ENCODE measurements at regions not wholly inside any gene's neighbourhood (a gene's known extent, or its start where the extent isn't known, plus 50 kb on each side); places are given as distances from the start of the nearest gene placed in this dataset.
"Not testable (repeated sequence)": the region's sequence is repeated elsewhere in the genome, so short reads cannot be mapped to it uniquely, and the experiment has no call there.

DNA sequence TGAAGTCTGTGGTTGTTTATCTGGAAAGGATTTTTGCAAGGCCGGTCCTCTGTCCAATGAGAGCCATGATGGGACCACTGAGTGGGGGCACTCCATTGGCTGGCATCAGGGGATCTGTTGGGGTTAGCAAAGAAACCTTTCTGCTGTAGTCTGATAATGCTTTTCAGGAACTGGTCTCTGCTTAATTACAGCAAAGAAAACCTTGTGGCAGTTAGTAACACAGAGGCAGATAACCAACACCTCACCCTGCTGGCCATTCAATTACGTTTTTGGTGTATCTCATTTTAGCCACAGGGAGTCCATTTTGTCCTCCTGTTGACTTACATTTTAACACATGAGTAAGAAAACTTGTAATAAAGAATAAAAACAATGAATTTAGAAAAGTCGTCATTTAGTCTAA lies 629.3 kb upstream of the MDGA2 start:
- H3K4me1 ChIP-seq (ENCODE audit: control insufficient read depth in 4 of 4, insufficient read depth in 4 of 4, low read length in 3 of 4) = no peaks in the 10 kb centered on the region
- no peak overlapping the region for H3K9ac ChIP-seq (ENCODE audit: low read depth in 1 of 2, low read length in 2 of 2)
- no peaks in the 10 kb centered on the region for H3K36me3 ChIP-seq (ENCODE audit: control insufficient read depth in 4 of 4, insufficient read depth in 3 of 4, low read depth in 1 of 4, low read length in 3 of 4)
- DNase-seq (ENCODE audit: low spot score) = no peak
- H3K27me3 ChIP-seq (ENCODE audit: control insufficient read depth in 4 of 4, insufficient read depth in 4 of 4, low read length in 3 of 4) = no peaks in the 10 kb centered on the region
- H3K4me3 ChIP-seq (ENCODE audit: low read depth in 1 of 3, low read length in 3 of 3) = no peak overlapping the region
- H3K9me3 ChIP-seq (ENCODE audit: control insufficient read depth in 4 of 4, low read length in 3 of 4) = no peaks in the 10 kb centered on the region
- TF ChIP-seq FOXA2 (IDR thresholded peaks at IDR 0.05) (no peak), HNF4G (IDR thresholded peaks at IDR 0.05) (no peak), RAD21 (IDR thresholded peaks at IDR 0.05) (no peak), HNF4A (conservative IDR thresholded peaks at IDR 0.05) (no peak), NR2F2 (IDR thresholded peaks at IDR 0.05) (no peak), JUND (IDR thresholded peaks at IDR 0.05) (no peak)
- TF ChIP-seq, protein P1, sequence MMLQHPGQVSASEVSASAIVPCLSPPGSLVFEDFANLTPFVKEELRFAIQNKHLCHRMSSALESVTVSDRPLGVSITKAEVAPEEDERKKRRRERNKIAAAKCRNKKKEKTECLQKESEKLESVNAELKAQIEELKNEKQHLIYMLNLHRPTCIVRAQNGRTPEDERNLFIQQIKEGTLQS (IDR thresholded peaks at IDR 0.05) = no peak
- TF ChIP-seq, protein P2, sequence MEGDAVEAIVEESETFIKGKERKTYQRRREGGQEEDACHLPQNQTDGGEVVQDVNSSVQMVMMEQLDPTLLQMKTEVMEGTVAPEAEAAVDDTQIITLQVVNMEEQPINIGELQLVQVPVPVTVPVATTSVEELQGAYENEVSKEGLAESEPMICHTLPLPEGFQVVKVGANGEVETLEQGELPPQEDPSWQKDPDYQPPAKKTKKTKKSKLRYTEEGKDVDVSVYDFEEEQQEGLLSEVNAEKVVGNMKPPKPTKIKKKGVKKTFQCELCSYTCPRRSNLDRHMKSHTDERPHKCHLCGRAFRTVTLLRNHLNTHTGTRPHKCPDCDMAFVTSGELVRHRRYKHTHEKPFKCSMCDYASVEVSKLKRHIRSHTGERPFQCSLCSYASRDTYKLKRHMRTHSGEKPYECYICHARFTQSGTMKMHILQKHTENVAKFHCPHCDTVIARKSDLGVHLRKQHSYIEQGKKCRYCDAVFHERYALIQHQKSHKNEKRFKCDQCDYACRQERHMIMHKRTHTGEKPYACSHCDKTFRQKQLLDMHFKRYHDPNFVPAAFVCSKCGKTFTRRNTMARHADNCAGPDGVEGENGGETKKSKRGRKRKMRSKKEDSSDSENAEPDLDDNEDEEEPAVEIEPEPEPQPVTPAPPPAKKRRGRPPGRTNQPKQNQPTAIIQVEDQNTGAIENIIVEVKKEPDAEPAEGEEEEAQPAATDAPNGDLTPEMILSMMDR (IDR thresholded peaks at IDR 0.05; ENCODE audit: low read depth, low read length, missing input control) = no peak
- TF ChIP-seq, protein P3, sequence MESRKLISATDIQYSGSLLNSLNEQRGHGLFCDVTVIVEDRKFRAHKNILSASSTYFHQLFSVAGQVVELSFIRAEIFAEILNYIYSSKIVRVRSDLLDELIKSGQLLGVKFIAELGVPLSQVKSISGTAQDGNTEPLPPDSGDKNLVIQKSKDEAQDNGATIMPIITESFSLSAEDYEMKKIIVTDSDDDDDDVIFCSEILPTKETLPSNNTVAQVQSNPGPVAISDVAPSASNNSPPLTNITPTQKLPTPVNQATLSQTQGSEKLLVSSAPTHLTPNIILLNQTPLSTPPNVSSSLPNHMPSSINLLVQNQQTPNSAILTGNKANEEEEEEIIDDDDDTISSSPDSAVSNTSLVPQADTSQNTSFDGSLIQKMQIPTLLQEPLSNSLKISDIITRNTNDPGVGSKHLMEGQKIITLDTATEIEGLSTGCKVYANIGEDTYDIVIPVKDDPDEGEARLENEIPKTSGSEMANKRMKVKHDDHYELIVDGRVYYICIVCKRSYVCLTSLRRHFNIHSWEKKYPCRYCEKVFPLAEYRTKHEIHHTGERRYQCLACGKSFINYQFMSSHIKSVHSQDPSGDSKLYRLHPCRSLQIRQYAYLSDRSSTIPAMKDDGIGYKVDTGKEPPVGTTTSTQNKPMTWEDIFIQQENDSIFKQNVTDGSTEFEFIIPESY (IDR thresholded peaks at IDR 0.05) = no peak
- TF ChIP-seq, protein P4, sequence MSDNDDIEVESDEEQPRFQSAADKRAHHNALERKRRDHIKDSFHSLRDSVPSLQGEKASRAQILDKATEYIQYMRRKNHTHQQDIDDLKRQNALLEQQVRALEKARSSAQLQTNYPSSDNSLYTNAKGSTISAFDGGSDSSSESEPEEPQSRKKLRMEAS (IDR thresholded peaks at IDR 0.05) = no peak
- 70% methylated on average over 3 of the region's 3 CpGs for WGBS
- no peak overlapping the region for H3K27ac ChIP-seq (ENCODE audit: low read depth in 1 of 2, low read length in 2 of 2)

DNA sequence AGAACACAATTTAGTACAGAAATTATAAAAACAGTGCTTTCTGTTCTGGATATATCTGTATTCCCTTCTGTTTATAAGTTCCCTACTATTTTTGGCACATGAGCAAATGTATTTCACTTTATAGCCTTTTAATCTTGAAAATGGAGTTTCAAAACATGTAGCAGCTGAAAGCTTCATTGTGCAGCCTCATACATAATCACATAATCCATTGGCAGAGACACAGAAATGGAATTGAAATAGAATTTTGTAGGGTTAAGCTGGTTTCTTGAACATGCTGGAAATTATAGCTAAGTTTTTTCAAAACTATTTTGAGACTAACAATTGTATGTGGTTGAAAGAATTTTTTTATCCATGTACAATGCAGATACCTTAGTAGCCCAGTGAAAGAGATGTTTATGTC lies 614.3 kb upstream of the MDGA2 start:
- Histone ChIP-seq H3K4me1 (ENCODE audit: control insufficient read depth in 4 of 4, insufficient read depth in 4 of 4, low read length in 3 of 4) (no peaks in the 10 kb centered on the region), H3K9ac (ENCODE audit: low read depth in 1 of 2, low read length in 2 of 2) (no peak overlapping the region), H3K4me3 (ENCODE audit: low read depth in 1 of 3, low read length in 3 of 3) (no peak overlapping the region), H3K27me3 (ENCODE audit: control insufficient read depth in 4 of 4, insufficient read depth in 4 of 4, low read length in 3 of 4) (no peaks in the 10 kb centered on the region), H3K36me3 (ENCODE audit: control insufficient read depth in 4 of 4, insufficient read depth in 3 of 4, low read depth in 1 of 4, low read length in 3 of 4) (no peaks in the 10 kb centered on the region), H3K27ac (ENCODE audit: low read depth in 1 of 2, low read length in 2 of 2) (no peak overlapping the region), H3K9me3 (ENCODE audit: control insufficient read depth in 4 of 4, low read length in 3 of 4) (peaks cover 0 to 5% (median 0%) of the 10 kb centered on the region in 4 donors)
- TF ChIP-seq, protein P4 (IDR thresholded peaks at IDR 0.05) = no peak
- TF ChIP-seq, protein P2 (IDR thresholded peaks at IDR 0.05; ENCODE audit: low read depth, low read length, missing input control) = no peak
- no peak for TF ChIP-seq HNF4G (IDR thresholded peaks at IDR 0.05)
- DNase-seq (ENCODE audit: low spot score) = no peak

DNA sequence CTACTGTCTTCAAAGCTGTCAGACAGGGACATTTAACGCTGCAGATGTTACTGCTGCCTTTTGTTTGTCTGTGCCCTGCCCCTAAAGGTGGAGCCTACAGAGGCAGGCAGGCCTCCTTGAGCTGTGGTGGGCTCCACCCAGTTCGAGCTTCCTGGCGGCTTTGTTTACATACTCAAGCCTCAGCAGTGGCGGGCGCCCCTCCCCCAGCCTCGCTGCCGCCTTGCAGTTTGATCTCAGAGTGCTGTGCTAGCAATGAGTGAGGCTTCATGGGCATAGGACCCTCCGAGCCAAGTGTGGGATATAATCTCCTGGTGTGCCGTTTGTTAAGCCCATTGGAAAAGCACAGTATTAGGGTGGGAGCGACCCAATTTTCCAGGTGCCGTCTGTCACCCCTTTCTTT lies 609.8 kb upstream of the MDGA2 start:
- H3K27me3 ChIP-seq (ENCODE audit: control insufficient read depth in 4 of 4, insufficient read depth in 4 of 4, low read length in 3 of 4); H3K9me3 ChIP-seq (ENCODE audit: control insufficient read depth in 4 of 4, low read length in 3 of 4); H3K27ac ChIP-seq (ENCODE audit: low read depth in 1 of 2, low read length in 2 of 2); H3K4me3 ChIP-seq (ENCODE audit: low read depth in 1 of 3, low read length in 3 of 3); H3K4me1 ChIP-seq (ENCODE audit: control insufficient read depth in 4 of 4, insufficient read depth in 4 of 4, low read length in 3 of 4); DNase-seq (ENCODE audit: low spot score); H3K9ac ChIP-seq (ENCODE audit: low read depth in 1 of 2, low read length in 2 of 2); H3K36me3 ChIP-seq (ENCODE audit: control insufficient read depth in 4 of 4, insufficient read depth in 3 of 4, low read depth in 1 of 4, low read length in 3 of 4): not testable (repeated sequence)
- WGBS = 80% methylated on average over 11 of the region's 11 CpGs
